Liver (tissue), 8 donors: ENCODE measurements at regions not wholly inside any gene's neighbourhood (a gene's known extent, or its start where the extent isn't known, plus 50 kb on each side); places are given as distances from the start of the nearest gene placed in this dataset.

Source experiments
- DNase-seq: peaks from one replicate; pipeline ENCODE4 v3.0.0-alpha.2; 2017; ENCODE audit warnings: low spot score
- H3K27ac ChIP-seq, 2 donors: one replicate each; pipeline ENCODE4 v1.7.0; 2013; ENCODE audit warnings: inconsistent platforms in 2 of 2, low read length in 2 of 2, control low read depth in 1 of 2, low read depth in 1 of 2, mild to moderate bottlenecking in 1 of 2
- H3K27me3 ChIP-seq, 4 donors: one replicate each; pipeline versions ENCODE4 v1.6.1 to v1.7.0; 2013; ENCODE audit warnings: low read length in 3 of 4, inconsistent platforms in 1 of 4, mild to moderate bottlenecking in 1 of 4, moderate library complexity in 1 of 4; ENCODE audit not compliant: control insufficient read depth in 4 of 4, insufficient read depth in 4 of 4
- H3K36me3 ChIP-seq, 4 donors: one replicate each; pipeline versions ENCODE4 v1.6.1 to v1.7.0; 2013; ENCODE audit warnings: low read length in 3 of 4, mild to moderate bottlenecking in 3 of 4, low read depth in 1 of 4, moderate library complexity in 1 of 4; ENCODE audit not compliant: control insufficient read depth in 4 of 4, insufficient read depth in 3 of 4
- H3K4me1 ChIP-seq, 4 donors: one replicate each; pipeline versions ENCODE4 v1.6.1 to v1.7.0; 2013; ENCODE audit warnings: low read length in 3 of 4, mild to moderate bottlenecking in 3 of 4, moderate library complexity in 1 of 4; ENCODE audit not compliant: control insufficient read depth in 4 of 4, insufficient read depth in 4 of 4
- H3K4me3 ChIP-seq, 3 donors: one replicate each; pipeline versions ENCODE4 v1.6.1 to v1.7.0; 2013; ENCODE audit warnings: low read length in 3 of 3, control low read depth in 1 of 3, low read depth in 1 of 3, mild to moderate bottlenecking in 1 of 3
- H3K9ac ChIP-seq, 2 donors: one replicate each; pipeline ENCODE4 v1.7.0; 2013; ENCODE audit warnings: low read length in 2 of 2, mild to moderate bottlenecking in 2 of 2, moderate library complexity in 2 of 2, control low read depth in 1 of 2, low read depth in 1 of 2
- H3K9me3 ChIP-seq, 4 donors: one replicate each; pipeline versions ENCODE4 v1.6.1 to v1.7.0; 2013; ENCODE audit warnings: low read length in 3 of 4; ENCODE audit not compliant: control insufficient read depth in 4 of 4
- ATF3 ChIP-seq: IDR thresholded peaks from 2 replicates; pipeline ENCODE4 v1.6.1; 2016; ENCODE audit warnings: antibody characterized with exemption
- CTCF ChIP-seq: fragments of 150-350 bp; IDR thresholded peaks from 2 replicates; pipeline ENCODE4 v1.5.1; 2017; ENCODE audit warnings: improper control_type of control experiment, low read depth, low read length; ENCODE audit not compliant: missing input control
- EGR1 ChIP-seq, 2 donors: IDR thresholded peaks; 2 replicates each; pipeline ENCODE4 v1.6.1; 2016 to 2018; ENCODE audit warnings: antibody characterized with exemption in 2 of 2, low read depth in 2 of 2
- FOXA1 ChIP-seq: IDR thresholded peaks from 2 replicates; pipeline ENCODE4 v1.6.1; 2016; ENCODE audit warnings: antibody characterized with exemption
- FOXA2 ChIP-seq: IDR thresholded peaks from 2 replicates; pipeline ENCODE4 v1.6.1; 2016; ENCODE audit warnings: antibody characterized with exemption
- GABPA ChIP-seq, 2 donors: IDR thresholded peaks in 1 of 2; conservative IDR thresholded peaks in 1 of 2; 2 replicates each; pipeline ENCODE4 v1.6.1; 2016; ENCODE audit warnings: antibody characterized with exemption in 2 of 2, mild to moderate bottlenecking in 1 of 2, moderate library complexity in 1 of 2
- HNF4A ChIP-seq, 2 donors: conservative IDR thresholded peaks; 2 replicates each; pipeline ENCODE4 v1.6.1; 2016; ENCODE audit warnings: antibody characterized with exemption in 2 of 2, mild to moderate bottlenecking in 2 of 2
- HNF4G ChIP-seq: IDR thresholded peaks from 2 replicates; pipeline ENCODE4 v1.6.1; 2016; ENCODE audit warnings: antibody characterized with exemption
- JUND ChIP-seq, 2 donors: IDR thresholded peaks; 2 replicates each; pipeline ENCODE4 v1.6.1; 2016; ENCODE audit warnings: antibody characterized with exemption in 2 of 2
- MAX ChIP-seq: IDR thresholded peaks from 2 replicates; pipeline ENCODE4 v1.6.1; 2016; ENCODE audit warnings: antibody characterized with exemption
- NR2F2 ChIP-seq: IDR thresholded peaks from 2 replicates; pipeline ENCODE4 v1.6.1; 2016; ENCODE audit warnings: antibody characterized with exemption
- RAD21 ChIP-seq, 2 donors: IDR thresholded peaks; 2 replicates each; pipeline ENCODE4 v1.6.1; 2016; ENCODE audit warnings: antibody characterized with exemption in 2 of 2, mild to moderate bottlenecking in 2 of 2
- REST ChIP-seq: IDR thresholded peaks from 2 replicates; pipeline ENCODE4 v1.6.1; 2016; ENCODE audit warnings: antibody characterized with exemption, mild to moderate bottlenecking
- RXRA ChIP-seq, 2 donors: IDR thresholded peaks; 2 replicates each; pipeline ENCODE4 v1.6.1; 2017 to 2018; ENCODE audit warnings: antibody characterized with exemption in 2 of 2, mild to moderate bottlenecking in 1 of 2
- SP1 ChIP-seq: IDR thresholded peaks from 2 replicates; pipeline ENCODE4 v1.6.1; 2018; ENCODE audit warnings: antibody characterized with exemption, mild to moderate bottlenecking
- TAF1 ChIP-seq: conservative IDR thresholded peaks from 2 replicates; pipeline ENCODE4 v1.6.1; 2016; ENCODE audit warnings: antibody characterized with exemption, mild to moderate bottlenecking
- YY1 ChIP-seq: IDR thresholded peaks from 2 replicates; pipeline ENCODE4 v1.6.1; 2016; ENCODE audit warnings: antibody characterized with exemption, mild to moderate bottlenecking
- ZBTB33 ChIP-seq: IDR thresholded peaks from 2 replicates; pipeline ENCODE4 v1.6.1; 2016; ENCODE audit warnings: antibody characterized with exemption
- WGBS: extraction: QIAGEN DNeasy Blood & Tissue Kit; methylation state at CpG from one replicate; pipeline ENCODE4 v1.1.7; 2013; 5-methylcytosine and 5-hydroxymethylcytosine counted together
- donor health status: healthy.
- donor health status: healthy.
- donor health status: healthy.
- donor health status: healthy.
- donor health status: healthy.

- no peaks in the 10 kb centered on the region for H3K9me3 ChIP-seq
- no peak overlapping the region for H3K9ac ChIP-seq
- H3K27me3 ChIP-seq = no peaks in the 10 kb centered on the region
- TF ChIP-seq FOXA2 (no peak), EGR1 (IDR thresholded peaks at IDR 0.05; ENCODE audit: low read depth in 2 of 2) (no peak), GABPA (IDR thresholded peaks at IDR 0.05 in 1 of 2, conservative IDR thresholded peaks at IDR 0.05 in 1 of 2) (no peak), MAX (no peak), REST (no peak), YY1 (no peak), HNF4G (no peak), NR2F2 (no peak), ATF3 (no peak), JUND (IDR thresholded peaks at IDR 0.05) (no peak), CTCF (no peak), RXRA (IDR thresholded peaks at IDR 0.05) (no peak), FOXA1 (no peak), SP1 (no peak), TAF1 (no peak), RAD21 (IDR thresholded peaks at IDR 0.05) (no peak), ZBTB33 (no peak), HNF4A (conservative IDR thresholded peaks at IDR 0.05) (no peak)
- H3K27ac ChIP-seq = no peak overlapping the region
- WGBS = 90% methylated on average over 1 of the region's 1 CpG
- H3K4me1 ChIP-seq = no peaks in the 10 kb centered on the region
- DNase-seq = no peak
- no peaks in the 10 kb centered on the region for H3K36me3 ChIP-seq
- H3K4me3 ChIP-seq = no peak overlapping the region
Observed at GRCh38 chr10:121132273-121132672, 281.1 kb downstream of the WDR11 start.

GRCh38 chr10:121133901-121134300 is 282.7 kb downstream of the WDR11 start:
- H3K27ac ChIP-seq = no peak overlapping the region
- H3K36me3 ChIP-seq = no peaks in the 10 kb centered on the region
- 94% methylated on average over 7 of the region's 7 CpGs for WGBS

More at GRCh38 chr10:121133901-121134300, 282.7 kb downstream of the WDR11 start:
- TF ChIP-seq YY1 (no peak), JUND (IDR thresholded peaks at IDR 0.05) (no peak), RXRA (IDR thresholded peaks at IDR 0.05) (no peak)
- DNase-seq = no peak
- no peaks in the 10 kb centered on the region for H3K4me1 ChIP-seq
- no peak overlapping the region for H3K9ac ChIP-seq
- no peak overlapping the region for H3K4me3 ChIP-seq
- H3K9me3 ChIP-seq = no peaks in the 10 kb centered on the region
- no peaks in the 10 kb centered on the region for H3K27me3 ChIP-seq
